NCI-H2107 (cell line): ENCODE measurements at regions not wholly inside any gene's neighbourhood (a gene's known extent, or its start where the extent isn't known, plus 50 kb on each side); places are given as distances from the start of the nearest gene placed in this dataset.
"Not testable (repeated sequence)": the region's sequence is repeated elsewhere in the genome, so short reads cannot be mapped to it uniquely, and the experiment has no call there.

Experiments used
- DNase-seq: peaks from one replicate; lab custom pipeline; 2025; lab: John Stamatoyannopoulos, UW

DNA sequence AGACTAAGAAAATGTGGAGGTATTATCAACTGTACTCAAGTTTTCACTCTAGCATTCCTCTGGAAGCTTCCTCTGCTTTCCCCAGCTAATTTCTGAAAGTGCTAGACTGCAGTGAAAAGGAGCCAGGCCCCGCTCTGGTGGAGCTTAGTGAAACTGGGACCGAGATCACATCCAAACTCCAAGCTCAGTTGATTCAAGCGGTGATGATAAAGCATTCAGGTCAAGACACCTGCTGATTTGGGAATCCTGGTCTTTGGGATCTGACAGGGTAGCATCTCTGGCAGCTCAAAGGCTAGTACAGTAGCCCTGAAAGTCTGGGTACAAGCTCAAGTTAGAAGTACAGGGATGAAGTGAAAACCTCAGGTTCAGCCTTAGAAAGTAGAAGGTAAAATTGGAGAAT is 120.2 kb upstream of the CRIM1 start:
- DNase-seq = no peak

DNA sequence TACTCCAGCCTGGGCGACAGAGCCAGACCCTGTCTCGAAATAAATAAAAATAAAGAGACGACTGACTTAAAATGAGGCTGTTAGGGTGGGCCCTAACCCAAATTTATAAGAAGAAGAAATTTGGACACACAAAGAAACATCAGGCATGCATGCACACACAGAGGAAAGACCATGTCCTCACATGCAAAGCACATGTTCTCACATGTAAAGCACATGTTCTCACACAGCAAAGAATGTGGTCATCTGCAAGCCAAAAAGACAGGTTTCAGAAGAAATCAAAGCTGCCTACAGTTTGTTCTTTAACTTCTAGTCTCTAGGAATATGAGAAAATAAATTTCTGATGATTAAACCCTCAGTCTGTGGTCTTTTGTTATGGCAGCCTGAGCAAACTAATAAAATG is 132.3 kb upstream of the CRIM1 start:
- DNase-seq = no peak

DNA sequence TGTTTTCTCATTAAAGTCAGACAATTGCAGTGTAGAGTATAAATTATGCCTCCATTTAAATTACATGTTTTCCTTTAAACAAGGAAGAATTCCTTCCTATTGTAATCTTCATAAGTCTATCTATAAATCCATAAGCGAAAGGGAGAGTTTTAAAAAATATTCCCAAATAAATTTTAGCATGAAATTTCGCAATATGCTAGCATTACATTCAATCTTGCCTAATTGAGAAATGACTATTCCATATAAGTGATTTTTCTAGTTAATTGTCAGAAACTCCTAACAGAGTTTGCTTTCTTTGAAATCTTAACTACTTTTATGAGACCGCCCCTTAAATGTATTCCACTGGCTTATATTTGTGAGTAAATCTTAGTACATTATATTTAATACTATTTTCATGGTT is 133.1 kb upstream of the CRIM1 start:
- no peak for DNase-seq

- no peak for DNase-seq
These were observed 140.9 kb upstream of the CRIM1 start for GRCh38 chr2:36214691-36215090.

DNA sequence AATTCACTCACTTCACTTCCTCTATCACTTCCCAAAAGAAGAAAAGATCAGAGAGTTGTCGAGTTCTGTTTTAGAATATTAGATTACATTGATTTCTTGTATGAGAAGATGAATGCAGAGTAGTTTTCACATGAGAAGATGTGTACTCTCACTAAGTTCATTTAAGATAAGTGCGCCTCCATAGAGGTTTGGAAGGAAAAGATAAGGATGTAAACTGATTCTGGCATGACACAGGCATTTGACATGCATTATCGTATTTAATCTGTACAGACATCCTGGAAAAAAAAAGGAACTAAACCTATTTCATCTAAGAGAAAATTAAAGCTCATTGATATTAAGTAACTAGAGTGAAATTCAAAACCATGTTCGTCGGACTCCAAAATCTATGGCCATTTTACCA is 152.2 kb upstream of the CRIM1 start:
- DNase-seq = no peak

DNA sequence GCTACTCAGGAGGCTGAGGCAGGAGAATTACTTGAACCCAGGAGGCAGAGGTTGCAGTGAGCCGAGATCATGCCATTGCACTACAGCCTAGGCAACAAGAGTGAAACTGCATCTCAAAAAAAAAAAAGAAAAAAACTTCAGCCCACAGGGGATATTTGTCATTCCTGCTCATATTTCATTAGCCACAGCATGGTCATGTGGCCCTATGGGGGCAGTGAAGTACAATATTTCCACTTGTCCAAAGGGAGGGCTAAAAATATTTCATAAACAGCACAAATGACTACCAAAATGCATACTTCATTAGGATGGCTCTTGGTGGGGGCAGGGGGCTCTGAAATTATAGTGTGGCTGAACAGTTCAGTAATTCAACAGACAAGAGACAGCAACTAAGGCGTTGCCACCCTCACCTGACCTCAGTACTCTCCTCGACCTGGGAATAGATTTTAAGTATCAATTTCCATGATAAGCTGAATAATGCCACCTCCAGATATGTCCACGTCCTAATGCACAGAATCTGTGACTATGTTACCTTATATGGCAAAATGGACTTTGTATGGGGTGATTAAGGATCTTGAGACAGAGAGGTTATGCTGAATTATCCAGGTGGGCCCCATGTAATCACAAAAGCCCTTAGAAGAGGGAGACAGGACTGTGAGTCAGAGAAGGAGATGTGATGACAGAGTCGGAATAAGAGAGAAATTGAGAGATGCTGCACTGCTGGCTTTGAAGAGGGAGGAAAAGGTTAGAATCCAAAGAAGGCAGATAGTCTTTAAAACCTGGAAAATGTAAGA is 158.2 kb upstream of the CRIM1 start:
- DNase-seq = no peak

GRCh38 chr2:36193680-36194079 is 161.9 kb upstream of the CRIM1 start:
- no peak for DNase-seq

DNA sequence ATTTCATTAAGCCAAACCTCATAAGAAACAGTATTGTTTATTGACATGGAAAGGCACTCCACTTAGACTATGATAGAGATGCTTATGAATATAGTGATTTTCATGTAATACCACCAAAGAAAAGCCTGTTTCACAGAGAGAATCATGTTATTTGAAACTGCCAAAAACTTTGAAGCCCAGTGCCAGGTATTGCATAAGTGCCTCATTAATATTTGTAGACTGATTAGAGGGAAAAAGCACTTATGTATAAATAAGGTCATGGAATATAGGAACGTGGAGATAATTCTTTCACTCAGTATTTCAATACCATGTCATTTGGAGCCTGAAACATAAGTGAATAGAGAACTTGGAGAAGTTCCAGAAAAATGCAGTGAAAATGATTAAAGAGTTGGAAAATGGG is 162.6 kb upstream of the CRIM1 start:
- DNase-seq = no peak

DNA sequence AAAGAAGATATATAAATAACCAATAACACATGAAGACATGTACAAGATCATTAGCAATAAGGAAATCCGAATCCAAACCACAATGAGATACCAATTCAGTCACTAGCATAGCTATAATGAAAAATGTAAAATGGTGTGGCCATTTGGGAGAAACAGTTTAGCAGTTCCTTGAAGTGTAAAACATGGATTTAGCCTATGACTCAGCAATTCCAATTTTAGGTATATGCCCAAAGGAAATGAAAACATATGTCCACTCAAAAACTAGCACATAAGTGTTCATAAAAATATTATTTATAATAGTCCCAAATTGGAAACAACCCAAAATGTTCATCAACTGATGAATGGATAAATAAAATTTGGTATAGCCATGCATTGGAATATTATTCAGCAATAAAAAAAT is 165.5 kb upstream of the CRIM1 start:
- no peak for DNase-seq

DNA sequence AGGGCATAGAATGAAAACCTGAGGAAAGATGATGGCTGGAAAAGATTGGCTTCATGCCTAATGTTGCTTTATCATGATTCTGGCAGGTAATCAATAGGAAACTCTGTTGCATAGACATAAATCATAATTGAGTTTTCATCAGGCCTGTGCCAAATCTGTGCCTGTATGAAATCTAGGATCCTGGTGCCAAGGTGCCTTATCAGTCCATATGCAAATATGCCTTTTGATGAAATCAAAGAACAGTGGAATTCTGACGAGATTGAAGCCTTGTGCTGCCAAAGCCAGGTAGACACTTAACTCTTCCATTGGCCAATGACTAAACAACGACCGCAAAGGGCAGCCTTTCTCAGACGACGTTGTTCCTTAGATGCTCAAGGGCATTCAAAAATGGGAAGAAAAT is 170.0 kb upstream of the CRIM1 start:
- DNase-seq = no peak

DNA sequence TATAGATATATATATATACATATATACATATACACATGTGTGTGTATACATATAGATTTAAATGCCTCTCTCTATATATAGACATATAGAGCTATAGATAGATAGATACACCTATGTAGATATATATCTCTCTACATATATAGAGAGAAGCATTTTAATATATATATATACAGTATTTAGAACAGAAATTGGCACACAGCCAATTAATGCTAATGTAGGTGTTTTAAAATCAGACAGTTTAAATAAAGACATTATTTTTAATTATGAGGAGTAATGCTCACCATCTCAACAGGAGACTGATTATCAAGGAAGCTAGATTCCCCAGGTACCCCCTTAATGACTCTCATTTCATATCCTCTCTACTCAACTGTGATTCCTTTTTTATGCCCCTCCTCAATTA is 170.7 kb upstream of the CRIM1 start:
- no peak for DNase-seq

DNA sequence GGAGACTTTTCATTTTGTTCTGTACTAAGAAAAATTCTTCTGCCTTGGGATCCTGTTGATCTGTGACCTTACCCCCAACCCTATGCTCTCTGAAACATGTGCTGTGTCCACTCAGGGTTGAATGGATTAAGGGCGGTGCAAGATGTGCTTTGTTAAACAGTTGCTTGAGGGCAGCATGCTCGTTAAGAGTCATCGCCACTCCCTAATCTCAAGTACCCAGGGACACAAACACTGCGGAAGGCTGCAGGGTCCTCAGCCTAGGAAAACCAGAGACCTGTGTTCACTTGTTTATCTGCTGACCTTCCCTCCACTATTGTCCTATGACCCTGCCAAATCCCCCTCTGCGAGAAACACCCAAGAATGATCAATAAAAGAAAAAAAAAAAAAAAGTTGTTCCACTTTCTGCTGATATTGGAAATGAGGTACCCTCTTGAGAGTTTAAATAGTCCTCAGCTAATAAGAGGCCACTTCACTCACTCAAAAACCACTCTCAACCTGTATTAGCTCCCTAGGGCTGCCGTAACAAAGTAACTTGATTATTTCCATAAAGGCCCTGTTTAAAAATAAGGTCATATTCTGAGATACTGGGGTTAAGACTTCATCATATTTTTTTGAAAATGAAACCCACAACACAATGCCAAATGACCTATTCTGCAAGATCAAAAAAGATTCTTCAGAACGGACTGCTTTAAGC is 174.6 kb upstream of the CRIM1 start:
- not testable (repeated sequence) for DNase-seq

GRCh38 chr2:36180293-36180692 is 175.3 kb upstream of the CRIM1 start:
- DNase-seq = not testable (repeated sequence)

DNA sequence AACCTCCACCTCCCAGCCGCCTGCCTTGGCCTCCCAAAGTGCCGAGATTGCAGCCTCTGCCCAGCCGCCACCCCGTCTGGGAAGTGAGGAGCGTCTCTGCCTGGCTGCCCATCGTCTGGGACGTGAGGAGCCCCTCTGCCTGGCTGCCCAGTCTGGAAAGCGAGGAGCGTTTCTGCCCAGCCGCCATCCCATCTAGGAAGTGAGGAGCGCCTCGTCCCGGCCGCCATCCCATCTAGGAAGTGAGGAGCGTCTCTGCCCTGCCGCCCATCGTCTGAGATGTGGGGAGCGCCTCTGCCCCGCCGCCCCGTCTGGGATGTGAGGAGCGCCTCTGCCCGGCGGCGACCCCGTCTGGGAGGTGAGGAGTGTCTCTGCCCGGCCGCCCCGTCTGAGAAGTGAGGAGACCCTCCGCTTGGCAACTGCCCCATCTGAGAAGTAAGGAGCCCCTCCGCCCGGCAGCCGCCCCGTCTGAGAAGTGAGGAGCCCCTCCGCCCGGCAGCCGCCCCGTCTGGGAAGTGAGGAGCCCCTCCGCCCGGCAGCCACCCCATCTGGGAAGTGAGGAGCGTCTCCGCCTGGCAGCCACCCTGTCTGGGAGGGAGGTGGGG is 175.8 kb upstream of the CRIM1 start:
- DNase-seq = not testable (repeated sequence)

DNA sequence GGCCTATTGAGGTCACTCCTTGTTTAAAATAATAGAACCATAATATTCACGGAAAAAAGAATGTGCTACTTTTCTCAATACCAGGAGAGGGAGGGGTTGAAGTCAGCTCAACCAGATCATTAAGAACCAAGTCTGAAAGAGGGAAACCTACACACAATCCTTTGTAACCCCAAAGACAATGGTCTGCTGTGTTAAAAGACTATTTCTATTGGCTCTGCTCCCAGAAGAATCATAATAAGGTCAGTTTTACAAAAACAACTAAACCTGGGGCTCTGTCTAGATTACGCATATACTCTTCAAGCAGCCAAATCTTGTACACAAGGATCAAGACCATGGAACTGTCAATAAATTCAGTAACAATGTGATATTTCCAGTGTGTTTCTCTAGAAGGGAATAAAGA is 177.2 kb upstream of the CRIM1 start:
- DNase-seq = no peak

GRCh38 chr2:36177282-36177681 is 178.3 kb upstream of the CRIM1 start:
- no peak for DNase-seq

- DNase-seq = no peak
These were observed 180.7 kb upstream of the CRIM1 start for GRCh38 chr2:36174920-36175319.

GRCh38 chr2:36173760-36174404 is 181.7 kb upstream of the CRIM1 start:
- DNase-seq = no peak

DNA sequence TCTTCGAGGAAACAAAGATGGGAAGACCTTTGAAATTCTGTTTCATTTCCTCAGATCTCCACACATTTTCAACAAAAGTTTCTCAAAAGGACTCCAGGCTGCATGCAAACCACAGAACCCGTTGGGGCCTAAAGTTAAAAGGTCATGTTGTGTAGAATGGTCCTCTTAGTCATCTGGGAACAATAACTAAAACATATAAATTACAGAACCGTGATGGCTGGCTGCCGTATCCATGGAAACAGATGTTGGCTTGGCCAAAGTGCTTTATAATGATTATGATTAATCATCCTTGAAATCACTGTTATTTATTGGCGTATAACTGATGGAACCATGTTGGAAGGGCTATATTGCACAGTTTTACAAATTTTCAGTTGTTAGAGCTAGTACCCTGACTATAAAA is 182.8 kb upstream of the CRIM1 start:
- DNase-seq = no peak

GRCh38 chr2:36170805-36171204 is 184.8 kb upstream of the CRIM1 start:
- no peak for DNase-seq

DNA sequence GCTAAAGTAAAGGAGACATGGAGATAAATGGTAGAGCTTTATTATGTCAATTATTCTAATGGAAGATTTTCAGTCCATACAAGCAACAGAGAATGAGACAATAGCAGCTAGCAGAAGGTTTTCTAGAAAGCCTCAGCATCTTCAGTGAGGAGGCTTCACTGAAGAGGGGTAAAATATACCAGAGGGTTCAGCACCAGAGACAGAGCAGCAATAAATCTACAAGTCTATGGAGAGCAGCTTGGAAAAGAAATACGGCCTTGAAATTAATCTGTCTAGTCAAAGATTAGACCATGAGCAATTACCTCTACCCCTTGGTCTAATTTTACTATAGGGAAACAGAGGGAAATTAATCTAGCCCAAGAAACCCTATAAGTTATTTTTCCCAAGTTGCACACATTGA is 185.7 kb upstream of the CRIM1 start:
- DNase-seq = no peak

- no peak for DNase-seq
These were observed 187.5 kb upstream of the CRIM1 start for GRCh38 chr2:36168115-36168514.

DNA sequence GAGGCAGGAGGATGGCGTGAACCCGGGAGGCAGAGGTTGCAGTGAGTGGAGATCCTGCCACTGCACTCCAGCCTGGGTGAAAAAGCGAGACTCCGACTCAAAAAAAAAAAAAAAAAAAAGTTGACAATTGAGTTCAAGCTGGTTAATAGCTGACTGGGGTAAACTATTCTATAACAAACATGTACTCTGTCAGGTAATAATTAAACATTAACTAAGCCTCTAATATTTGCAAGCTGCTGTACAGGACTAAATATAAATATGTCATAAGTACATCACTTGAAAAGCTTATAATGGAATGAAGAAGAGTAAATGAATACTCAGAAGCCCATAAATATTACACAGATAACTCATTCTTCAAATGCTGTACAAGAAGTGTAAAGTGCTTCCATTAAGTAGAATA is 190.4 kb upstream of the CRIM1 start:
- DNase-seq = no peak
